Hematopoietic multipotent progenitor cell (in vitro differentiated cells): ENCODE measurements at regions not wholly inside any gene's neighbourhood (a gene's known extent, or its start where the extent isn't known, plus 50 kb on each side); places are given as distances from the start of the nearest gene placed in this dataset.
A peak's percentile ranks its signal among the peaks of the same experiment; 100 is the strongest.
"Not testable (repeated sequence)": the region's sequence is repeated elsewhere in the genome, so short reads cannot be mapped to it uniquely, and the experiment has no call there.

ENCODE experiments used
- DNase-seq, 3 donors: peaks; one replicate each; pipeline ENCODE4 v3.0.0-alpha.2; 2011 to 2015; ENCODE audit warnings: low read depth in 2 of 3, low spot score in 2 of 3

DNA sequence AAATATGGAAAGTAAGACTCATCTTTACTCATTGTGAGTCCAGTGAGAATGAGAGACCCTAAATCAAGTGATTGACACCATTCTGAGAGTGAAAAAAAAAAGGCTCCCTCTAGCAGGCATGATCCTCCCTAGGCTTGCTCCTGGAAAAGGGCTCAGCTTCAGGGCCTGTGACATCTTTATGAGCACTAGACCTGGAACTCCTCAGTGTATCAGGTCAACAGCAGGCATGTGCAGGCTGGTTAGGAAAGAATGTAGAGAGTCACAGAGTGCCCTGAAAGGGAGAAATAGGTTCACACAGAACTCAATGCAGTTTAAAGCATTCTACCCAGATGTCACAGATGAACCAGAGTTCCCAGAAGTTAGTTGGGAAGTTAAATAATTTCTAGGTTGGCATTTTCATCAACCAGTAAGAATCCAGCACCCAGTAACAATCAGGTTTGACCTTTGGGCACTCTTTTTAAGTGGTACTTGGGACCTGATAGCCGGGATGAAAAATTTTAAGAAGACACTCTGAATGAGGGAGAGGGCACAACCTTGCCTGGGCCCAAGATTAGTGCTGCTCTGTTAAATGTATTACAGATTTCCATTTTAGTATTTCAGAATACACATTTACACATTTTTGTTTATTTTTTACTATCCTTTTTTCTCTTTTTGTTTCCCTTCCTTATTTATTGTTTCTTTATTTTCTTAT, 828.8 kb downstream of the C12orf50 start:
- no peak for DNase-seq

DNA sequence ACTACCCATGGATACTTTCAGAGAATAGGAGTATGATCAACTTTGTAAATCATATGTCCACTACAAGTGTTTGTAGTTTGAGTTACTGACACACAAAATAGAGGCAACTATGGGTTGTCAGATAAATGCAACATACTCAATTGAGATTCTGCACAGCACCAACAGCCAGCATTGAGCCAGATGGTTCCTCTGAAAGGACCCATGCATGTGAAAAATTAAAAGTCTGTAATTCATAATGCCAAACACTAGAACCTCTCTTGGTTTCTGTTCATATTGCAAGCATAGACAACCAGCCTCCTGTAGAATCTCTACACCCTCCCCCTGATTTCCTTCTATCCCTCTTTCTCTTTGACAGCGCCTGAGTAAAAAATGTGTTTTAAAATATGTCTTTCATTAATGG, 831.0 kb downstream of the C12orf50 start:
- DNase-seq = no peak

DNA sequence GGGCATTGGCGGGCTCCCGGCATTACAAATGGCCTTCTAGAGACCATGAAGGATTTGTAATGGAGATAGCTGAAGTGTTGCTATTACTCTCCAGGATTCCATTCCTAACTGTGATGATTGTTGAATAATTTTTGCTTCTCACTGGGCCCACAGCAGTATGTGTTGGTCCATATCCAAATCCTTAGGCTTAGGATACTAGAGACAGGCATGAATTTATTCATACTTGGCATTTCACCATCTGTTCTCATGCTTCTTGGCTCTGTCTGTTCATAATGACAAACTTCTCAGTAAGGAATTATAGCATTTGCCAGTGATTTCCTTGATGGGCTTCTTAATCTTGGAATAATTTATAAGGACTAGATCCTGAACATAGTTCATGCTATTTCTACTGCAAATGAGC, 832.9 kb downstream of the C12orf50 start:
- no peak for DNase-seq

DNA sequence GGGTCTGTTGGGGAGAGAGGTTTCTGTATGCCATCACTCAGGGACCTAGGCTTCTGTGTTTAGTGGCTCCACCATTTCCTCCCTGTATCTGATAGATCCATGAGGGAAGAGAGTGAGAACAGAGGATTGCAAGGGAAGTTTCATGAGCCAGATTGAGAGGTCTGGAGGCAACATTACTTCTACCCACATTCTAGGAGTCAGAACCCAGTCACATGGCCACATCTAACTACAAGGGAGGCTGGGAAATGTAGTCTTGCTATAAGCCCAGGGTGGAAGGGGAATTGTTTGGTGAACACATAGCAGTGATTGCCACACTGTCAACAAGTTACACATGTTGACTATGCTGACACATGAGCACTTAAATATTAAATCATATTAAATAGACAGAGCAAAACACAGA, 834.8 kb downstream of the C12orf50 start:
- not testable (repeated sequence) for DNase-seq

DNA sequence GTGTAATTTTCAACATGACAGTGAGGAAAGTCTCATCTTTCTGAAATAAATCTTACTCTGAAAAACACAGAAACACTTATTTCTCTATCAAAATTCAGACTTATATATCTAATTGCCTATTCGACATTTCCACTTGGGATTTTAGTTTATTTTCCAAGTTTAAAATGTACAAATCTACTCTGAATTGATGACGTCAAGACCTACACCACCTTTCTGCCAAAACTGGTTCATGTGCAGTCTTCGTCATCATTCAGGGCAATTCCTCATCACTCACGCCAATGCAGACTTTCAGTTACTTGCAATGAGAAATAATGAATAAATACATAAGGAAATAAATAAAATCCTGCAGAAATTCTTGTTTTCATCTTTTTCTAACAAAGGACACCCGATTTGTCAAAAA, 843.8 kb downstream of the C12orf50 start:
- DNase-seq = no peak

DNA sequence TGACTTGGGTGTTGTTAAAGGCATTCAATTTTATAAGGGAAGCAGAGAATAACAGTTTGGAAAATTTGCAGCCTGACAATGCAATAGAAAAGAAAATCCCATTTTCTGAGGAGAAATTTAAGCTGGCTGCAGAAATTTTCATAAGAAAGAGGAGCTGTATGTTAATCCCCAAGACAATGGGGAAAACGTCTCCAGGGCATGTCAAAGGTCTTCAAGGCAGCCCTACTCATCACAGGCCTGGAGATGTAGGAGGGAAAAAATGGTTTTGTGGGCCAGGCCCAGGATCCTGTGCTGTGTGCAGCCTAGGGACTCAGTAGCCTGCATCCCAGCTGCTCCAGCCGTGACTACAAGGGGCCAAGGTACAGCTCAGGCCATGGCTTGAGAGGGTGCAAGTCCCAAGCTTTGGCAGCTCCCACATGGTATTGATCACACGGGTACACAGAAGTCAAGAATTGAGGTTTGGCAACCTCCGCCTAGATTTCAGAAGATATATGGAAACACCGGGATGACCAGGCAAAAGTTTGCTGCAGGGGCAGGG, 846.4 kb downstream of the C12orf50 start:
- DNase-seq = no peak

DNA sequence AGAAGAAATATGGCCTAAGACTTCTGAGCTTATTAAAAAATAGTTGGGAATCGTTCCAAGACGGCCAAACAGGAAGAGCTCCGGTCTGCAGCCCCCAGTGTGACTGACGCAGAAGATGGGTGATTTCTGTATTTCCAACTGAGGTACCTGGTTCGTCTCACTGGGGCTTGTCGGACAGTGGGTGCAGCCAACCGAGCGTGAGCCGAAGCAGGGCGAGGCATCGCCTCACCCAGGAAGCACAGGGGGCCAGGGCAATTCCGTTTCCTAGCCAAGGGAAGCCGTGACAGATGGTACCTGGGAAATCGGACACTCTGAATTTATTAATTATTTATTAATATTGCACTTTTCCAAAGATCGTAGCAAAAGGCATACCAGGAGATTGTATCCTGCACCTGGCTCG, 857.8 kb downstream of the C12orf50 start:
- DNase-seq = no peak

DNA sequence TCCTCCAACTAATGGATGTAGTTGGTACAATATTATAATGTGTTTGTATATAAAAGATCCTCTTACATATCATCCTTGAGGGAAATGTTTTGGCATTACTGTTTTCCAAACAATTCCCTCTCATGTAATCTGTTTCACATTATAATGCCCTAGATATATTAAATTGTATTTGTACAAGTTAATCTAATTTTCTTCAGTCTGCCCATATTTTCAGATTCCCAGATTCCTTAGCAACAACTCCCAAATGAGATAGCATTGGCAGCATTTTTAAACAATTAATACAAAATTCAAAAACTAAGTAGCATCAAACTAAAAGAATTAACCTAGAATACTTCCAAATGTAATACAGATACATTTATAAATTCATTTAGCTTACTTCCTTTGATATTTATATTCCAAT, 860.2 kb downstream of the C12orf50 start:
- DNase-seq = no peak

DNA sequence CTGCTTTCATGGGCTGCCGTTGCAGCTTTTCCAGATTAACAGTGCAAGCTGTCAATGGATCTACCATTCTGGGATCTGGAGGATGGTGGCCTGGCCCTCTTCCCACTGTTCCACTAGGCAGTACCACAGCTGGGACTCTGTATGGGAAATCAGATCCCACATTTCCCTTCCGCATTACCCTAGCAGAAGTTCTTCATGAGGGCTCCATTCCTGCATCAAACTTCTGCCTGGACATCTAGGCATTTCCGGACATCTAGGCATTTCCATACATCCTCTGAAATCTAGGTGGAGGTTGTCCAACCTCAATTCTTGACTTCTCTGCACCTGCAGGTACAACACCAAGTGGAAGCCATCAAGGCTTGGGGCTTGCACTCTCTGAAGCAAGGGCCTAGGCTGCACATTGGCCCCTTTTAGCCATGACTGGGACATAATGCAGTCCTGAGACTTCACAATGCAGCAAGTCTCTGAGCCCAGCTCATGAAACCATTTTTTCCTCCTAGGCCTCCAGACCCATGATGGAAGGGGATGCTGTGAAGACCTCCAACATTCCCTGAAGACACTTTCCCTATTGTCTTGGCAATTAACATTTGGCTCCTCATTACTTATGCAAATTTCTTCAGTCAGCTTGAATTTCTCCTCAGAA, 863.3 kb downstream of the C12orf50 start:
- no peak for DNase-seq

DNA sequence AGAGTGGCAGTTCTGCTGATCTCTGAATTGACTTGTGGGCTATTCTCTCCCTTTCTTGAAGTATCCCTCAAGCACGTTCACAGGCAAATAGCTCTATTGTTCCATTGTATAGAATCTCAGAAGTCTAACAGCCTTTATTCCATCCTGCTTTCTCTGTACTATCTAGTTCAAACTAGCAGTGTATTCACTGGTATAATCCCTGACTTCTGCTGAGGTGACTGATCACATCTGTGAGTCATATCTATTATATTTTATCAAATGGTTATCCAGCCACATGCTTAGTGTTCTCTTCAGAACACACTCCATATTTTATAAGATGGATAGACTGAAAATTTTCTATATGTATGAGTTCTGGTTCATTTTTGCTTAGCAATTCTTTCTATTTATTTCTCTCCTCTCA, 866.1 kb downstream of the C12orf50 start:
- DNase-seq = no peak

DNA sequence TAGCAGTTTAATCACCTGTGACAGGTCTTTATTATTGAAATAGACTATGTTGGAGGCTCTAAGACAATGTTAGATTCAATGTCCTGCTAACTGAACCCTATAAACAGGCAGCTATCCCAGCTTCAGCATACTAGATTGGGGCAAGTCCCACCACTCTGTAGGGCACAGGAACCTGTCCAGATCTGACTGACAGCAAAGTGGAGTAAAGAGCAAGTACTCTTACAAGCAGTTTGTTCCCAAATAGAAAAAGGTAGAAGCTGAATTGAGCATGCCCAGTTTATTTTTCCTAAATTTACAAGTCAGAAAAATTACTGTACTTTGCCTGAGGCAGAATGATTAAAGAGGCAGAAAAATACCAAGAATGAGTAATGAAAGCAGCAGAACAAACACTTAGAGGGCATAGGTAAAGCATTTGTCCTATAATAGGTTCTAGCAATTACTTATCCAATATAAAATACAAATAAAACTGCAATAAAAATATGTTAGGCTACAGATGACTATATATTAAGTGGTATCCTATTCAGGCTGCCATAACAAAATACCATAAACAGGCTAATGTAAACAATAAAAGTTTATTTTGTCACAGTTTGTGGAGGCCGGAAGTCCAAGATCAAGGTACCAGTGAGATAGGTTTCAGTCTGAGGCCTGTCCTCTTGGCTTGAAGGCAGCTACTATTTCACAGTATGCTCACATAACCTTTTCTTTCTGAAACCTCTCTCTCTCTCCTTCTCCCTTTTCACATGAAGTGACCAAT, 868.2 kb downstream of the C12orf50 start:
- DNase-seq = no peak

DNA sequence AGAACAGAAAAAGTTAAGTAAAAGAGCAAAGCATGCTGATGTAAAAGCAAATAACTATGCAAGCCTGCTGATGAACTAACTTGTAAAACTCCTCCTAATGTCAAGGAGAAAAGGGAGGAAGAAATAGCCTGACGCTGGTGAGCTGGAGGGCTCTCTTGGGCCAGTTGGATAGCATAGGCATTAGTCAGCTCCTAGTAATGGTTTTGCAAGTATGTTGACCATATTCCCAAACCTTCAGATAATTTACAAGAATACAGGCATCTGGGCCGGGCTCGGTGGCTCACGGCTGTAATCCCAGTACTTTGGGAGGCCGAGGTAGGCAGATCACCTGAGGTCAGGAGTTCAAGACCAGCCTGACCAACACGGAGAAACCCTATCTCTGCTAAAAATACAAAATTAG, 871.4 kb downstream of the C12orf50 start:
- DNase-seq = no peak

DNA sequence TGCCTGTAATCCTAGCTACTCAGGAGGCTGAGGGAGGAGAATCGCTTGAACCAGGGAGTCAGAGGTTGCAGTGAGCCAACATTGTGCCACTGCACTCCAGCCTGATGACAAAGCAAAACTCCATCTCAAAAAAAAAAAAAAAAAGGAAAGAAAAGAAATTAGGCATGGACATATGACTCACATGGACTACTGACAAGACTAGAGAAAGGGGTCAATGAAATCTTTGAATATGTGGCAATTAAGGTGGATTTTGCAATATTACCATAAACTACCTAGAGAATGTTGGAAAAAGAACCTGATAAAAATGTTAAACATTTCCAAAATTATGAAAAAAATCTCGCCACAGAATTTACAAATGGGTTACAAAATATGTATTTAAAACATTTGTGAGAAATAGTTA, 873.6 kb downstream of the C12orf50 start:
- no peak for DNase-seq

DNA sequence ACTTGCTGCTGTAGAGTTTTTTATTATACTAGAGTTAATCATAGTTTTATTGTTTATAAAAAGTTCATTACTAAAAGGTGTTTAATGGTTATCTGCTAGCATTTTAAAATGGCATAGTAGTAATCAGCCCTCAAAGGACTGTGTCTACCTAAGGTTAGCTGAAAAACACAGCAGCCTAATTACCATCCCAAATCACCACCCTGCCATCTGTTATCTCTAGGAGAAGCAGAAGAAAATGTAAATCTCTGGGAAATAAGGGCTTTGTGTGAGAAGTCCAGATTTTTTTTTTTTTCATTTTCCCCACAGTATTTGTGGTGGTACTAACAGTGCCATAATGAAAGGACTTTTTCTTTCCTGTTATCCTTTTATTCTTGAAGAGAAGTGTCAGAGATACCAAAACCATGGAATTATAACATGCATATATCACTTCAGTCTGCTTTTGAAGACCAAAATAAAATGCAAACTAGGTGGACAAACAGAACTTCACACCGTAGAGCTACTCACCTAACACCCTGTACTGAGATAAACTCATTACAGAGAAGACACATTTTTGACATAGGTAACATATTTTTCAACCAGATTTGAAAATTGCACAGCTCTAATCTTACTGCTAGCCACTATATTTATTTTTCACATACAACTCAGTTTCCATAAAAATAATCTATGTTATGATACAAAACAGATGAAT, 876.2 kb downstream of the C12orf50 start:
- no peak for DNase-seq

DNA sequence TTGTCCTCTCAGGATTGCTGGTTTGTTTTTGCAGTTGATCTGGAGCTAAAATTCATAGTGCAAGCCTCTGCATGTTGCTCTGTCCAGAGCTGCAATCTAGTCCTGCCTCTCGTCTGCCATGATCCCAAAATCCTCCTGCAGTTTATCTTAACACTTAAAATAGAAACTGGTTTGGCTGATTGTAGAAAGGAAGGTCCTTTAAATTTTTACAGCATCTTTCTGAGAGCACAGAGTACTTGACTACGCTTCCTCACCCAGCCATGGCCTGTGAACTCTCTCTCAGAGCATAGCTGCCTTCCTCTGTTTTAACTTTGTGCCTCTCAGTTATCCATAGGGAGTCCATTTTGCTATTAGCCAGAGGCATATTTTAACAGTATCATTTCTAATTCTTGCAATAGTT, 877.1 kb downstream of the C12orf50 start:
- no peak for DNase-seq

DNA sequence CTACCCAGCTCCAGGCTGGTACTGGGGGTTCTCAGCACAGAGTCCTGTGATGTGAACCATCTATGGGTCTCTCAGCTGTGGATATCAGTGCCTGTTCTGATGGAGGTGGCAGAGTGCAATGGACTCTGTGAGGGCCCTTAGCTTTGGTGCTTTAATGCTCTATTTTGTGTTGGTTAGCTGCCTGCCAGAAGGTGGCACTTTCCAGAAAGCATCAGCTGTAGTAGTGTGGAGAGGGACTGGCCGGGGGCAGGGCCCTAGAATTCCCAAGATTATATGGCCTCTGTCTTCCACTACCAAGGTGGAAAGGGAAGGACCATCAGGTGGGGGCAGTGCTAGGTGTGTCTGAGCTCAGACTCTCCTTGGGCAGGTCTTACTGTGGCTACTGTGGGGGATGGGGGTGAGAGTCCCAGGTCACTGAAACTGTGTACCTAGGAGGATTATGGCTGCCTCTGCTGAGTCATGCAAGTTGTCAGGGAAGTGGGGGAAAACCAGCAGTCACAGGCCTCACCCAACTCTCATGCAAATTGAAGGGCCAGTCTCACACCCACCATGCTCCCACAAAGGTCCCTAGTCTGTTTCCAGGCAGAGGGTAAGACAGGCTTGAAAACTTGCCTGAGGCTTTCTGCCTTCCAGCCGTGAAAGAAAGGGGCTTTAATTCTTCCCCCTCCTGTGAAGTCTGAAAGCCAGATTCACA, 878.1 kb downstream of the C12orf50 start:
- no peak for DNase-seq

DNA sequence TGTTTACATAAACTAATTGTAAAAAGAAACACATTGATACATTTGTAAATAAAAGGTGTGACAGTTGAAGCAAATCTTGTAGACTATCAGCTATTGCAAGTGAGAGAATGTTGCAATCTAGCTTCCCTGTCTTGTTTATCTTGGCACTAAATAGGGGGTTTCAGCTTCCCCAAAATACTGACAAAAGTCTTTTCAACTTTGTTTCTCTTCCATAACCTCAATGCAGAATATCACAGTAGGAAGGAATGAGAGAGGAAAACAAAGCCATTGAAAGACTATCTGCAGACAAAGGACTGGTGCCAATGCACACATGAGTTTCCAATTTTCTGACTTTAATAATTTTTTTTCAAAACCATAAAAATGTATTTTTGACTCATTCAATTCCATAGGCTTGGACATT, 886.2 kb upstream of the MGAT4C start:
- no peak for DNase-seq

DNA sequence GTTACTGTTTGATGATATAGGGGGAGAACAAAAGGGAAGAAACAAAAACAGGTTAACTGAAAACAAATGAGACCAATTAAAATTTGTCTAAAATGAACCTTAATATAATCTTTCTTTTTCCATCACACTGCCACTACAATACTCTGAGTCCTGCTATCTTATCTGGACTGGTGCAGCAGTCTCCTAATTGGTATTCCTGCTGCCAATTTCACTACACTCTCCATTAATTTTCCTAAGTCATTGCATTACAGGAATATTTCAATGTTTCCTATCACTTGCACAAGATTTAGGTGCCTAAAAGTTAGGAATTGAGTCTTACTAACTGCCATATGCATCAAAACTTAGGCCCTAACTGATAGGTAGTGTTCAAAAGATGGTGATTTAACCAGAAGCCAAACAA, 884.9 kb upstream of the MGAT4C start:
- DNase-seq = no peak

DNA sequence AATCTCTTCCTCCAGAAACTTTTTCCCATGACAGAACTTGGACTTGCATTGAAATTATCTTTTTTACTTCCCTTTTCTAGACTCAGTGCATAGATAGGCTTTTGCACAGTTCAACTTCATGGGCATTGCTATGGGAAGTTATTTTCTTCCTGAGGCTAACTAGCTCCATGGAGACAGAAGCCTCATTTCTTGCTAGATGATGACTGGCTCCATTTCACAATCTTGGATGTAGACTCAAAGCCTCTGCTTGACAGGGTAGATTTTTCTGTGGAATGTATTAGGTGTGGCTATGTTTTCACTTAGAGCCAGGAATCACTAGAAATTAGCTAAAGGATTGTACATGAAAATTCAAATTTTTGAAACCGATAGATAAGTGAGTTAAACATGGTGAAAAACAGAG, 884.1 kb upstream of the MGAT4C start:
- DNase-seq = peak in 1 of 3 donors; percentile 2

DNA sequence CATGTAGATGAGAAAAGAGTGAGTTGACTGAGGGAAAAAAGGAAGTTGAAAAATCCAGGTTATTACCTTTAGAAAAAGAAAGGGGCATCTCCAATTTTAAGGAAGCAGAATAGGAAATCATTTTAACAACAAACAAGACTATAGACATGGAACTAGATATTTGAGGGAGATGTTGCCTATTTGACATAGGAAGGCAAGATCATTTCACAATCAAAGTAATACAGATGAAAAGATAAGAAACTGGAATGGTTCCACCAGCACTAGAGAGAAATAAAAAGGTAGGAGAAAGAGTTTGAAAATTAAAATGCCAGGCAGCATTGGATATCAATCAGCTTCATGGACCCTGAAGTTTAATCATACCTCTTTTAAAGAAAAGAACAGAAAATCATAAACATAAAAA, 881.0 kb upstream of the MGAT4C start:
- no peak for DNase-seq
